OCI-LY7 (cell line): ENCODE measurements at regions not wholly inside any gene's neighbourhood (a gene's known extent, or its start where the extent isn't known, plus 50 kb on each side); places are given as distances from the start of the nearest gene placed in this dataset.

Source experiments
- BruUV-seq: library from RNA; stranded (reverse); fragments of 400-500 nt; replicated peaks from 2 replicates; lab custom pipeline; 2021; lab: Mats Ljungman, UMichigan
- CTCF ChIA-PET: fragments of 300-600 bp; sonication (Branson Sonifier 250); formaldehyde crosslinking; loops from one replicate; lab custom pipeline; 2022; ENCODE audit warnings: antibody characterized with exemption; ENCODE audit not compliant: unreplicated experiment; lab: Charles Lee
- POLR2A ChIA-PET: fragments of 300-600 bp; sonication (Branson Sonifier 250); formaldehyde crosslinking; loops from one replicate; lab custom pipeline; 2022; ENCODE audit warnings: antibody characterized with exemption; lab: Charles Lee
- DNase-seq: peaks from one replicate; pipeline ENCODE4 v3.0.0-alpha.2; 2015; ENCODE audit warnings: low spot score
- H2AFZ ChIP-seq: fragments of 200-600 bp; sonication (generic), shearing (Covaris generic); 2 replicates; pipeline ENCODE4 v1.6.1; 2014; ENCODE audit warnings: mild to moderate bottlenecking, antibody characterized with exemption, low read length, moderate library complexity
- H3K27ac ChIP-seq: fragments of 200-600 bp; sonication (generic); 2 replicates; pipeline ENCODE4 v1.5.1; 2014; ENCODE audit warnings: mixed run types, low read depth, mild to moderate bottlenecking, moderate library complexity, low read length, inconsistent platforms; ENCODE audit not compliant: poor library complexity, severe bottlenecking
- H3K36me3 ChIP-seq: fragments of 200-600 bp; sonication (generic); 2 replicates; pipeline ENCODE4 v1.6.1; 2014; ENCODE audit warnings: mild to moderate bottlenecking, antibody characterized with exemption, low read length, moderate library complexity, mixed read lengths; ENCODE audit not compliant: insufficient read depth
- H3K4me1 ChIP-seq: fragments of 200-600 bp; sonication (generic); 2 replicates; pipeline ENCODE4 v1.5.1; 2014; ENCODE audit warnings: mild to moderate bottlenecking, low read length; ENCODE audit not compliant: insufficient read depth, poor library complexity, severe bottlenecking
- H3K4me2 ChIP-seq: fragments of 200-600 bp; sonication (generic); 2 replicates; pipeline ENCODE4 v1.6.1; 2014; ENCODE audit warnings: mild to moderate bottlenecking, low read length
- H3K4me3 ChIP-seq: fragments of 200-600 bp; sonication (generic); 2 replicates; pipeline ENCODE4 v1.5.1; 2014; ENCODE audit warnings: mild to moderate bottlenecking, low read depth, low read length; ENCODE audit not compliant: poor library complexity, severe bottlenecking
- H3K79me2 ChIP-seq: fragments of 200-600 bp; sonication (generic); 2 replicates; pipeline ENCODE4 v1.6.1; 2016; ENCODE audit warnings: low read depth, mild to moderate bottlenecking, low read length, moderate library complexity, mixed read lengths; ENCODE audit not compliant: insufficient read depth
- H3K9me2 ChIP-seq: fragments of 200-600 bp; sonication (generic); 2 replicates; pipeline ENCODE4 v1.6.1; 2016; ENCODE audit warnings: mild to moderate bottlenecking, low read length, mixed read lengths; ENCODE audit not compliant: insufficient read depth
- H3K9me3 ChIP-seq: fragments of 200-600 bp; sonication (generic); 2 replicates; pipeline ENCODE4 v1.6.1; 2014; ENCODE audit warnings: mild to moderate bottlenecking, mixed run types, low read length, mixed read lengths
- H4K20me1 ChIP-seq: fragments of 200-600 bp; sonication (generic); 2 replicates; pipeline ENCODE4 v1.6.1; 2014; ENCODE audit warnings: mild to moderate bottlenecking, antibody characterized with exemption, low read length, moderate library complexity, mixed read lengths; ENCODE audit not compliant: insufficient read depth
- EZH2phosphoT487 ChIP-seq: fragments of 200-600 bp; sonication (generic); IDR thresholded peaks from 2 replicates; pipeline ENCODE4 v1.6.1; 2018; ENCODE audit warnings: low read depth, borderline replicate concordance, mild to moderate bottlenecking, mixed run types, antibody characterized with exemption, low read length, moderate library complexity, mixed read lengths
- intact Hi-C: fragments of 100-400 bp; cut with micrococcal nuclease; formaldehyde crosslinking; loops from one replicate; pipeline ENCODE4 v1.10.0; 2022; ENCODE audit not compliant: unreplicated experiment
- TF ChIP-seq, protein P1 (sequence below): fragments of 200-600 bp; sonication (generic); conservative IDR thresholded peaks from 2 replicates; pipeline ENCODE4 v1.5.1; 2014; ENCODE audit warnings: mild to moderate bottlenecking, antibody characterized with exemption, low read length, moderate library complexity, mixed read lengths

DNA sequence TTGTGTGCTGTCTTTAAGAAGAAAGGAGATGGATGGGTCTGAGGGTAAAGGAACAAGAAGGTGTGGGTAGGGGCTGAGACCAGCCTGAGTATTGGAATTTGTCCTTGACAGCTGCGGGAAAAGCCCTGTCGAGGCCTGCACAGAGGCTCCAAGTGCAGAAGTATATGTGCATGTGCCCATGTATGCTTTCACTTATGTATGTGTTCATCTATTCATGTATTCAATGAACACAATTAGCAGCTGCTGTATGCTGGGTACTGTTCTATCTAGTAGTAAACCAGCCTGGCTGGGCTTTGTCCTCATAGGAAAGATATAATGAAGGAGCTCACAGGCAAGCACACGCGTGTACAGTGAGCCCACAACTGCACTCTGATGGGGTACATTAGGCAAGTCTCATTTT is 181.4 kb downstream of the CALCRL start:
- Histone ChIP-seq H3K79me2 (no peaks in the 10 kb centered on the region), H3K4me3 (no peak overlapping the region), H3K4me1 (no peaks in the 10 kb centered on the region), H2AFZ (no peak overlapping the region), H3K36me3 (no peaks in the 10 kb centered on the region), H3K27ac (no peak overlapping the region), H3K9me2 (no peaks in the 10 kb centered on the region), H4K20me1 (no peaks in the 10 kb centered on the region), H3K4me2 (no peak overlapping the region), H3K9me3 (no peaks in the 10 kb centered on the region)
- ChIA-PET POLR2A (no interaction called here), CTCF (no interaction called here)
- DNase-seq = no peak
- TF ChIP-seq EZH2phosphoT487 = no peak
- TF ChIP-seq, protein P1, sequence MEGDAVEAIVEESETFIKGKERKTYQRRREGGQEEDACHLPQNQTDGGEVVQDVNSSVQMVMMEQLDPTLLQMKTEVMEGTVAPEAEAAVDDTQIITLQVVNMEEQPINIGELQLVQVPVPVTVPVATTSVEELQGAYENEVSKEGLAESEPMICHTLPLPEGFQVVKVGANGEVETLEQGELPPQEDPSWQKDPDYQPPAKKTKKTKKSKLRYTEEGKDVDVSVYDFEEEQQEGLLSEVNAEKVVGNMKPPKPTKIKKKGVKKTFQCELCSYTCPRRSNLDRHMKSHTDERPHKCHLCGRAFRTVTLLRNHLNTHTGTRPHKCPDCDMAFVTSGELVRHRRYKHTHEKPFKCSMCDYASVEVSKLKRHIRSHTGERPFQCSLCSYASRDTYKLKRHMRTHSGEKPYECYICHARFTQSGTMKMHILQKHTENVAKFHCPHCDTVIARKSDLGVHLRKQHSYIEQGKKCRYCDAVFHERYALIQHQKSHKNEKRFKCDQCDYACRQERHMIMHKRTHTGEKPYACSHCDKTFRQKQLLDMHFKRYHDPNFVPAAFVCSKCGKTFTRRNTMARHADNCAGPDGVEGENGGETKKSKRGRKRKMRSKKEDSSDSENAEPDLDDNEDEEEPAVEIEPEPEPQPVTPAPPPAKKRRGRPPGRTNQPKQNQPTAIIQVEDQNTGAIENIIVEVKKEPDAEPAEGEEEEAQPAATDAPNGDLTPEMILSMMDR = no peak
- intact Hi-C loops = no loop called here
- BruUV-seq = no TSS peak

DNA sequence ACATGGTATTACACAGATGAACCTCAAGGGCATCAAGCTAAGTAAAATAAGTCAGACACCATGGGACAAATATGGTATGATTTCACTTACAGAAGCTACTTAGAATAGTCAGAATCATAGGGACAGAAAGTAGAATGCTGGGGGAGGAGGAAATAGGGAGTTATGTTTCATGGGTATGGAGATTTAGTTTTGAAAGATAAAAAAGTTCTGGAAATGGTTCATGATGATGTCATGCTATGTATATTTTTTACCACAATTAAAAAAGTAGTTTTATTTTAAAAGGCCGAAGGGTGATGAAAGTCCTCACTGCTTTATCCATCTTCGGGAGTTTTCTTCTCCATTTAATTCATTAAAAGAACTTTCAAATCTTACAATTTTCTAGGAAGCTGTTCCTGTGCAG is 181.9 kb downstream of the CALCRL start:
- ChIA-PET CTCF (no interaction called here), POLR2A (no interaction called here)
- Histone ChIP-seq H3K4me3 (no peak overlapping the region), H4K20me1 (no peaks in the 10 kb centered on the region), H3K9me3 (no peaks in the 10 kb centered on the region), H3K4me2 (no peak overlapping the region), H3K27ac (no peak overlapping the region), H3K79me2 (no peaks in the 10 kb centered on the region), H3K9me2 (no peaks in the 10 kb centered on the region), H3K36me3 (no peaks in the 10 kb centered on the region), H2AFZ (no peak overlapping the region), H3K4me1 (no peaks in the 10 kb centered on the region)
- no TSS peak for BruUV-seq
- no peak for DNase-seq
- TF ChIP-seq, protein P1 = no peak
- no peak for TF ChIP-seq EZH2phosphoT487
- intact Hi-C loops = no loop called here

DNA sequence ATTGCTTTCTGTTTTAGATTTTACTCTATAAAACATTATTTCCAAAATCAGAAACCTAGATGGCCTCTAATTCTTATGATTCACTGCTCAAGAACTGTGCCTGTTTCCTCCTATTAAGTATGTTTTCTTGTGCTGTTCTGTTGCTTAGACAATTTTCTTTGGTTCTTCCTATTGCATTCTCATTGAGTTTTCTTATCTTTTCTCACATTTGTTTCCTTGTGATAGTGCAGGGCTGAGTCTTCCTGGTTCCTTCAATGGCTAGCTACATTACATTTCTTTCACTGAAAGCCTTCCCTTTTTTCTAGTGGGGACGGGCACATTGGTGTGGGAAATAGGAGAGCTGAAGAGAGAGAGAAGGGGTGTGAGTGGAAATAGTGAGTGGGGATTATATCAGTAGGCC is 183.4 kb downstream of the CALCRL start:
- no peaks in the 10 kb centered on the region for H3K4me1 ChIP-seq
- no peaks in the 10 kb centered on the region for H3K9me3 ChIP-seq
- H3K9me2 ChIP-seq = no peaks in the 10 kb centered on the region
- ChIA-PET POLR2A (no interaction called here), CTCF (no interaction called here)
- H3K79me2 ChIP-seq = no peaks in the 10 kb centered on the region
- DNase-seq = no peak
- no peak for TF ChIP-seq EZH2phosphoT487
- TF ChIP-seq, protein P1 = no peak
- no peak overlapping the region for H3K27ac ChIP-seq
- no peak overlapping the region for H3K4me2 ChIP-seq
- no peak overlapping the region for H3K4me3 ChIP-seq
- BruUV-seq = no TSS peak
- intact Hi-C loops = no loop called here
- no peaks in the 10 kb centered on the region for H3K36me3 ChIP-seq
- H2AFZ ChIP-seq = no peak overlapping the region
- H4K20me1 ChIP-seq = no peaks in the 10 kb centered on the region
